AG20443 (cell line): ENCODE measurements at regions not wholly inside any gene's neighbourhood (a gene's known extent, or its start where the extent isn't known, plus 50 kb on each side); places are given as distances from the start of the nearest gene placed in this dataset.

Experiments used
- DNase-seq: peaks from one replicate; pipeline ENCODE4 v3.0.0; 2012; ENCODE audit warnings: low spot score, mixed read lengths

GRCh38 chr11:127226380-127226779, 225.8 kb upstream of the KIRREL3 start:
- DNase-seq = no peak

GRCh38 chr11:127225619-127226018, 225.0 kb upstream of the KIRREL3 start:
- DNase-seq = no peak

DNA sequence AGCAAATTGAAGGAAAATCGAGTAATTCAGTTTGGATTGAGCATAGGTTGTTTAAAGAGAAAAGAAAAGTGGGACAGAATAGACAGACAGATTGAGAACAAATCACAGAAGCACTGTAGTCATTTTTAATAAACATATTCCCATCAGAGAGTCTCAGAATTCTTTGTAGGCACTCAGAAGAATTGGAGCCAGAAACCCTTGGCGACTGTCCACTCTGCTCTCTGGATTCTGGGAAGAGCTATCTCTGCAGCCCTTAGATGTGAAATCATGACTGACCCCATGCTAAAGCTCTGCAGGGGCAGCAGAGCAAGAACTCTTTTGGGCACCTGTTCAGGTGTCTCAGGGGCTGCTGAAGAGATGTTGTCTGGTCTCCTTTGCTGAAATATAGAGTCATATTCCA, 223.7 kb upstream of the KIRREL3 start:
- DNase-seq = no peak

DNA sequence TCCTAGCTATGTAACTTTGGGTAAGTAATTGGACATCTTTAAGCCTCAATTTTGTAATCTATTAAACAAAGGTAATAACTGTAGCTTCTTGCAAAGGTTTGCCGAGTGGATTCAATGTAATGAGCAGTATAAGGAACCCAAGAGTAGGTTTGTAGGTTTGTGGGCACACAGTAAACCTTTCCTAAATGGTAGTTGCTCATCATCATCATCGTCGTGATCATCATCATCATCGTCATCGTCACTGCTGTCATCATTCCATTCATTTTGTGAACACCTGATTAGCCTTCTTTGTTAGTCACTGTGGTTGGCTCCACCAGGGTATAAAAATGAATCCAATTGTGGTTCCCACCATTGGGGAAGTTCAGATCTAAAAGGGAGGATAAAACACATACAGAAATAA, 223.1 kb upstream of the KIRREL3 start:
- no peak for DNase-seq

DNA sequence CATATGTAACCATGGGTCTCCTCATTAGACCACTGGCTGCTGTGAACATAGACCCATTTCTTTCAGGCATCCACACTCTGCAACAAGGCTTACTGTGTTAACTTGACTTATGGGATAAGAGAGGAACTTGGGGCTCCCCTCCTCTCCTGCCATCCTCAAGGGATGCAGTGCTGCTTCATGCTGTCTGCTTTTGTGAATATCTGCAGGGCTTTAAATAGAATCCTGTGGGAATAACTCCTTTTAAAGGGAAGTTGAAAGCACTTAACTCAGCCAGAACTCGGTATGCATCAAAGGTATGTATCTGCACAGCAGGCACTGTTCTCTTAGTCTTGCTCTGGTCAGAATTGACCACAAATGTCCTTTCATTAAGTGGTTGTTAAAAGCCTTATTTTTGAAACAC, 222.5 kb upstream of the KIRREL3 start:
- DNase-seq = no peak

GRCh38 chr11:127219704-127220103, 219.1 kb upstream of the KIRREL3 start:
- DNase-seq = no peak

- DNase-seq = no peak
Measured at GRCh38 chr11:127218275-127218608, 217.7 kb upstream of the KIRREL3 start.

GRCh38 chr11:127217452-127218274, 217.1 kb upstream of the KIRREL3 start:
- no peak for DNase-seq

- DNase-seq = no peak
Measured at GRCh38 chr11:127205688-127206217, 205.2 kb upstream of the KIRREL3 start.

- DNase-seq = no peak
Measured at GRCh38 chr11:127203490-127203889, 202.9 kb upstream of the KIRREL3 start.

DNA sequence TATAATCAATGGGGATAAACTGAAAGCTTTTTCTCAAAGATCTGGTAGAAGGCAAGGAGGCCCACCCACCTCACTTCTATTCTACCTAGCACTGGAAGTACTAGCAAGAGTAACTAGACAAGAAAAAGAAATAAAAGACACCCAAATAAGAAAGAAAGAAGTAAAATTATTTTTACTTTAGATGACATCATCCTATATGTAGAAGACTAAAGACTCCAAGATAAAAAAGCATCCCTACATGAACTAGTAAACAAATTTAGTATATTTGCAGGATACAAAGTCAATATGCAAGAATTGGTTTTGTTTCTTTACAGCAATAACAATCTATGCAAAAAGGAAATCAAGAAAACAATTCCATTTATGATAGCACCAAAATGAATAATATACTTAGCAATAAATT, 201.5 kb upstream of the KIRREL3 start:
- no peak for DNase-seq

- no peak for DNase-seq
Measured at GRCh38 chr11:127199306-127199801, 198.8 kb upstream of the KIRREL3 start.

DNA sequence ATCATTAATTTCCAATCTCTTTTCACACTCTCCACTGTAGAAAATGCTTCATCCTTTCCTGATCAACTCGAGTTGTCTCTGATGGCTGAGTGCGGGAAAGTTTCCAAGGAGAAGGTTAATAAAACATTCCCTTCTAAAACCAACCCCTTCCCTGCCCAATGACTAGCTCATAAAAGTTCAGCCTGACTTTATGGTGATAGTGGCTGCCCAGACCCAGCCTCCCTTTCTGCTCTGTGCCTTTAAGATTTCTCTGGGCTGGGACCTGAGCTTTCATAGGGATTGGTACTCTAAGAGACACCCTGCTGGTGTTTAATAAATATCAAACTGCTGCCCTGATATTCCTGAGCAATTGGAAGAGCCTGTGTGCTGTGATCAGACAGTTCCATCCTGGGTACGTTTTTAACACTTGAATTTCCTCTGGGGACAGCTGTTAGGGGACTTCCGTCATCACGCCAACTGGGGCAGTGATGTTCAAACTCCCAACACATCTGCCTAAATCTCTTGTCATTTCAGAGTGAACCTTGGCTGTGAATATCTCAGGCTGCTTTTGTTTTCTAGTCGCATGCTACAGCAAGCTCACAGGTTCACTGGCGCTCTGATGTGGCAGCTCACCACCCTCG, 195.0 kb upstream of the KIRREL3 start:
- DNase-seq = no peak

DNA sequence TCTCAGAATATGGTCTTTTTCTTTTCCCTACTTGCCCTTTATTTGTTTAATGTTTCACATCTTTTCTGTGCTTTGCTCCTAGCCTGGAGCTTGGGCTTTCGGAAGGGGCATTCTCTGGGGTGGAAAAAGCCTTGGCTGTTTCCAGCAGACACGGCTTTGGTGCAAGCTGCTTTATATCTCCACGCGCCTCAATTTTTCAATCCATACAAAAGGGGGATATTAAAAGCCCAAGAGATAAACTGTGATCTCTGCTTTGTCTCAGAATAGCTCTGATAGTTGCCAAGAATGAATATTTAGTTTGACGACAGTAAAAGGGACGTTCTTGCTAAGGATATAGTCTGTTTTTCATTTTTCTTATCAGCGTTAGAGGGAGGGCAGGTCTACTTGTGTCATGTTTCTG, 194.0 kb upstream of the KIRREL3 start:
- DNase-seq = no peak

DNA sequence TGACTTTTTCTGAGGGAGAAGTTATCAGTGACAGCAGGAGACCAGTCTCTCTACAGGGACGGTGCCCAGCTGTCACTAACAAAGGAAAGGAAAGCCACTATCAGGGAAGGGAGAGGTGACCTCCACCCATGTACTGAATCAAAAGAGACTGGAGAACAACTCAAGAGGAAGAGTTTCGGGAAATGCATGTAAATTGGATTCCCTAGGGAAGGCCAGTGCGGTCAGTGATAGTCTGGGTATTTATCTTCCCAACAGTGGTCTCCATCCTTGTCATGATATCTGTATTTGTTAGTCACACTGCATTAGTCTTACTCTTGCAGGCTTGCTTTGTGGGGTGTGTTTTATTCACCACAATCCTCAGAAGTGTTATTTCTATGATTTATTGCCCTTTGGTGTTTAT, 193.4 kb upstream of the KIRREL3 start:
- DNase-seq = no peak

DNA sequence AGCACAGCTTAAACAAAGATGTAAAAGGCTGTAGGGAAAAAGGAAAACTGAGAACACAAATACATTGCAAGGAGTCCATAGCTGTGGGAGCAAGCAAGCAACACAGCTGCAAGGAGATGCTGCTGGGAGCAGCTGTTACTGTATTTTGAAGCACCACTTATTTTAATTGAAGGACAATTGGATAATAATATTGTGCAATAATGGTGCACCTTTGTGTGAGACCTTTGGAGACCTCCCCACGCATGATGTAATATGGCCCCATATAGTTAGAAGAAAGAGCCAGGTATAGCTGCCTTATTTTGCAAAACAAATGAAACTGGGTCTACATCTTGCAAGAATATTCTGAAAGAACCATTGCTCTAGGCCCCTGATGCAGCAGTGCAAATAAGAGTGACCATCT, 191.1 kb upstream of the KIRREL3 start:
- no peak for DNase-seq

GRCh38 chr11:127191261-127191660, 190.7 kb upstream of the KIRREL3 start:
- no peak for DNase-seq

DNA sequence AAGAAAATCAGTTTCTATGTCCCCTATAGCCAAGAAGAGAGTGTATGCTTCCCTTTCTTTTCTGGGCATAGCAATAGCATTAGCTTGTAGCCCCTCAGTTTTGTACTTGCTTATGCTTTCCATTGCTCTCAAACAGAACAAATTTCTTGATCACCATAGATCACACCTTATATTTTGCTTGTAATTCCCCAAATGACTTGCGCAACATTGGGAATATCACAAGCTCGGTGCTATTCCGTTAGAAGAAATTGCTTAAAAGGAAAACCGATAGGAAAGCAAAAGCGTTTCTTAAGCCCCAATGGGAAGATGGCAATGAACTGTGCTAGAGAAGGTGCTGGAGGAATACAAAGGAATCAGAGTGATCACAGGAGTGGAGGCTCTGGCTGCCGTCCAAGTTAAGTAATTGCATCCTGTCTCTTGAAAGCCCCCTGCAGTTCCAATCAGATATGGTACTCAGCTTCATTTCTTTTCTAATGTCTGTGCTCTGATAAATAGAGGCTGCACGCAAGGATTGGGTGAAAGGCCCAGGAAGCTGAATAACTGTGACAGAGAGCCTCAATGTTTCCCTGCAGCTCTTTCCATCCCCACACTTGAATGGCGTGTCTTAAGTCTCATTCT, 182.1 kb upstream of the KIRREL3 start:
- DNase-seq = no peak

DNA sequence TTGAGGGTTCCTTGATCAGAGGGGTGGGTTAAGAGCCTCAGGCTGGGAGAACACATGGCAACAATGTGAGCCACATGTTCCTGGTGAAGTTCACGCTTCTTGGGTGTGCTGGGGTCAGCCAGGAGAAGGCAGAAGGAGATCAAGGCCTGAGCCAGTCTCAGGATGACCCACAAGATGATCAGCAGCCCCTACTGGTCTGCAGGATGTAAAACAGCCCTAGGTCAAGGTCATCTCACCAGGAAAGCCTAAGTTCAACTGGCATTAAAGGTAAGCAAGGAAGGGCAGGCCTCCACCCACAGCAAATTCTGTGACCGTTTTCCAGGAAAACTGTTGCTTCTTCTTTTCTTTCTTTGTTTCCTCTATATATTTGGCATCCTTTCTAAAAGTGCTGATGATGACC, 156.7 kb upstream of the KIRREL3 start:
- no peak for DNase-seq

DNA sequence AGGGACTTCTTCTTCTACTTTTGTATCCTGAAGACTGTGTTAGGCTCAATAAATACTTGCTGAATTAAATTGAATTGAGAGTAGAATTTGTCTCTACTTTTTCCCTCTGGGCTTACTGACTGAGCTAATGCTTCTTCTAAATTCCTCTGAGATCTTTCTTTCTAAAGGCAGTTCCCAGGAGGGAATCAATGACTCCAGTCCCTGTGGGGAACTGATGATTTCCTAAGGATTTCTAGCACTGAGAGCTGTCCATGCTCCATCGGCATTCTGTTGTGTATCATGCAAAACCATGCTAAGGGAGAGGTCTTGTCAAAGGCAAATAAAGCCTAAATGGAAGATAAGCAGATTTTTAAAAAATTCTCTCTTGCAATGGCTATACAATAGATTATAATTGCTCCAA, 148.8 kb upstream of the KIRREL3 start:
- DNase-seq = no peak

DNA sequence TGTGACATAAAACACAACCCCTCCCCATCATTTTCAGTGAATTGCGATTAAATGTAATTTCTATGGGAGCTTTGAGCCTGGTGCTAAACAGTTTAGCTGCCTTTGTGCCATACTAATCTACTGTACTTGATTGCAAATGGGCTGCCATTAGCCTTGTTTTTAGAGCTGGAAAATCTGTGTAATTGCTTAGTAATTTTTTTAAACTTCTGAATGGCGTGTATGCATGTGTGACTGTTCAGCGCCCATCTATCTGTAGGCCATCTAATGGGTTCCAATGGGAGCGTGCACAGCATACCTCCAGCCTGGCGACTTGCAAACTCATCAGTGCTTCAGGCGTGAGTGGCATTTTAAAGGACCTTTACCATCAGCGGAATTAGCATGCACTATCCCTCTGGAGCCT, 142.7 kb upstream of the KIRREL3 start:
- DNase-seq = no peak

DNA sequence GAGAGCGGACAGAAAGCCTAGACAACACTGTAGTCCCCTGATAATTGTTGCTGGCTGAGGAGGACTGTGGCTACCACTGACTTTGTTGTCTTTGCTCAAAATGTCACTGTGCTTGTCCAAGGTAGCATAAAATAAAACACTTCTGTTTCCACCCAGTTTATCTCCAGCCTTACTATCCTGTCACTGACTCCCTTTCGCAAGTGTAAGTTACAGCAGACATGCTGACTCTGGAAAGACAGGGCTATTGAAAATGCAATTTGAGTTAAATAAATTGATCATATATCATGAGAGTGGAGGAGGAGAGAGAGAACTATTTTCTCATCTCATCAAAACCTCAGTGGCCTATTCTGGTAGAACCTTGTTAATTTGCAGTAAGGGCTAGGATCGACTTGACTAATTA, 138.0 kb upstream of the KIRREL3 start:
- DNase-seq = no peak

DNA sequence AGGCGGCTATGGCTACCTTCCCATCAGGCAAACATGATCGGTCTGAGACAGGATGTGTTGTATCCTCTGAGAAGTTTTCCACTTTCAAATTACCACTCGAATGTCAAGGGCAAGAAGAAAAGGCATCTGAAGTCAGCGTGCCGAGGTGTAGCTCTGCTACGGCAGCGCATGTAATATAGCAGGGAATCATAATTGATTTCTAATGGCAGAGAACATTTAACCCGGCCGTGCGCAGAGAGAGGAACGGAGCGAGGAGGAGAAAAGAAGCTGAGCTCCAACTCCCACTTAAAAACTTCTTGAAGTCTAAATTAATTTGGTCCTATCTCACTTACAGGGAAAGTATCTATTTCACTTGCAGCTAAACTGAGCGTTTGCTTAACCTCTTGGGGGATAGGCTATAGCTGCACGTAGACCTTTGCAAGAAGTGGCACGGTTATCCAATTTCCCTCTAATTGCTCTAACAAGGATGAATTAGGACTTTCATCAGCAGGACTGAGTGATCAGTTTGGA, 137.3 kb upstream of the KIRREL3 start:
- no peak for DNase-seq
